ENCODE measurements at regions not wholly inside any gene's neighbourhood (a gene's known extent, or its start where the extent isn't known, plus 50 kb on each side); places are given as distances from the start of the nearest gene placed in this dataset.

DNA sequence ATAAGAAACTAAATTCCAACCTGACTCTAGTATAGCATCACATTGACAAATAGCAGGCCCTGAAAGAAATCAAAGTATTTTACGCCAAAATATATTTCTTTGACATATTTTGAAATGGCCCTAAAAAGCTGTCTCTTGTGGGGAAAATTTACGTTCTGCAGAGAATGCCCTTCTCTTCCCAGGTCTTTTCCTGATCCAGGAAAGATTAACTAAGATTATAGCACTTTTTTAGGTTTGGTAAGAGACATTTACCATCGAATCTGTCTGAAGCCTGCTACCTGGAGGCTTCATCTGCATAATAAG lies 121.1 kb downstream of the ATXN3L start:
- Histone ChIP-seq H2AFZ (ENCODE audit: low read length) (no peak overlapping the region), H3K4me3 (ENCODE audit: insufficient read depth, low read length) (no peak overlapping the region), H3K27me3 (ENCODE audit: insufficient read depth, low read length) (no peaks in the 10 kb centered on the region), H3K27ac (ENCODE audit: low read depth, low read length) (no peak overlapping the region), H4K20me1 (ENCODE audit: insufficient read depth, low read length) (no peaks in the 10 kb centered on the region), H3K4me2 (ENCODE audit: insufficient read depth, low read length) (no peak overlapping the region), H3K4me1 (ENCODE audit: insufficient read depth, low read length) (no peaks in the 10 kb centered on the region), H3K79me2 (ENCODE audit: insufficient read depth, low read length) (no peaks in the 10 kb centered on the region), H3K9me3 (ENCODE audit: low read depth, low read length) (no peaks in the 10 kb centered on the region), H3K36me3 (ENCODE audit: insufficient read depth, low read length) (no peaks in the 10 kb centered on the region)
- DNase-seq (ENCODE audit: insufficient read length, low spot score, missing footprints) = no peak
- TF ChIP-seq, protein P1, sequence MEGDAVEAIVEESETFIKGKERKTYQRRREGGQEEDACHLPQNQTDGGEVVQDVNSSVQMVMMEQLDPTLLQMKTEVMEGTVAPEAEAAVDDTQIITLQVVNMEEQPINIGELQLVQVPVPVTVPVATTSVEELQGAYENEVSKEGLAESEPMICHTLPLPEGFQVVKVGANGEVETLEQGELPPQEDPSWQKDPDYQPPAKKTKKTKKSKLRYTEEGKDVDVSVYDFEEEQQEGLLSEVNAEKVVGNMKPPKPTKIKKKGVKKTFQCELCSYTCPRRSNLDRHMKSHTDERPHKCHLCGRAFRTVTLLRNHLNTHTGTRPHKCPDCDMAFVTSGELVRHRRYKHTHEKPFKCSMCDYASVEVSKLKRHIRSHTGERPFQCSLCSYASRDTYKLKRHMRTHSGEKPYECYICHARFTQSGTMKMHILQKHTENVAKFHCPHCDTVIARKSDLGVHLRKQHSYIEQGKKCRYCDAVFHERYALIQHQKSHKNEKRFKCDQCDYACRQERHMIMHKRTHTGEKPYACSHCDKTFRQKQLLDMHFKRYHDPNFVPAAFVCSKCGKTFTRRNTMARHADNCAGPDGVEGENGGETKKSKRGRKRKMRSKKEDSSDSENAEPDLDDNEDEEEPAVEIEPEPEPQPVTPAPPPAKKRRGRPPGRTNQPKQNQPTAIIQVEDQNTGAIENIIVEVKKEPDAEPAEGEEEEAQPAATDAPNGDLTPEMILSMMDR (IDR thresholded peaks at IDR 0.05; ENCODE audit: extremely low read depth, low read depth, low read length) = no peak

DNA sequence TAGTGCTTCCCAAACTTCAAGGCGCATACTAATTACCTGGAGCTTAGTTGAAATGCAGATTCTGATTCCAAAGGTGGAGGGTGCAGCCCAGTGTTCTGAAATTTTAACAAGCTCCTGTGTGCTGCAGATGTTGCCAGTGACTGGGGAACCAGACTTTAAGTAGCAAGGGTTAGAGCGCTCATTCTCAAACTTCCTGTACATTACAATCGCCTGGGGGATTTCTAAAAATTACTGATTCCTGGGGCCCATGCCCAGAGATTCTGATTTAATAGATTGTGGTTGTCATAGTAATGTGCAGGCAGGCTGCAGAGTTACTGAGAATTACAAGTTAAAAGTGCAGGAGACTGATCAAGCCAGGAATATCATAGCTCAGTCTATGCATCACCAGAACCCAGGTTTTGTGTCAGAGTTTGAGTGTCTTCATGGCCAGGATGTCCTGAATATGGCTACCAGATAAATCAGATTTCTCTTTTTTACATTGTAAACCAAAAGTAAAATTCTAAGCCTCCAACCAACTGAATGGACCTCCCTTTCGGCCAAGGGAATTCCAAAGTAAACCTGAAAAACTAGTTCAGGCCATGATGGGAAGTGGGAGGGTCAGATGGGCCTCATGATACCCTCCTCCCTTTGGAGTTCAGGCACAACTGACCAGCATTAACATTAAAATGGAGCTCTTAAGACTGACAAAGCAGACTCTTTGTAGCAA lies 121.6 kb downstream of the ATXN3L start:
- H3K4me2 ChIP-seq (ENCODE audit: insufficient read depth, low read length) = no peak overlapping the region
- H3K79me2 ChIP-seq (ENCODE audit: insufficient read depth, low read length) = no peaks in the 10 kb centered on the region
- H2AFZ ChIP-seq (ENCODE audit: low read length) = no peak overlapping the region
- no peaks in the 10 kb centered on the region for H3K9me3 ChIP-seq (ENCODE audit: low read depth, low read length)
- no peak overlapping the region for H3K27ac ChIP-seq (ENCODE audit: low read depth, low read length)
- no peaks in the 10 kb centered on the region for H3K27me3 ChIP-seq (ENCODE audit: insufficient read depth, low read length)
- no peaks in the 10 kb centered on the region for H4K20me1 ChIP-seq (ENCODE audit: insufficient read depth, low read length)
- DNase-seq (ENCODE audit: insufficient read length, low spot score, missing footprints) = no peak
- no peaks in the 10 kb centered on the region for H3K4me1 ChIP-seq (ENCODE audit: insufficient read depth, low read length)
- TF ChIP-seq, protein P1 (IDR thresholded peaks at IDR 0.05; ENCODE audit: extremely low read depth, low read depth, low read length) = no peak
- H3K4me3 ChIP-seq (ENCODE audit: insufficient read depth, low read length) = no peak overlapping the region
- no peaks in the 10 kb centered on the region for H3K36me3 ChIP-seq (ENCODE audit: insufficient read depth, low read length)

DNA sequence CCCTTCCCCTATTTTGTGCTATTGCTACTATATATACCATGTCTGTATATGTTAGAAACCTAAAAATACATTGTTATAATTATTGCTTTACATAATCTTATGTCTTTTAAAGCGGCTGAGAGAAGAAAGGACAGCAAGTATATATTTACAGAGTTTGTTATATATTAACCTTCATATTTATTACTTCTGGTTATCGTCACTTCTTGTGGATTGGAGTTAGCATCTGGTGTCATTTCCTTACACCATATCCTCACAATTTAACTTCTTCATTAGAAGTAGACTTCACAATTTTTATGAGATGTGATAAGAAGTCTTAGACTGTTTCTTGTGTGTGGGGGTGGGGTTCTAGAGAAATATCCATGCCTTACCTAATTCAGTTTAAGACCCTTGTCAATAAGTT lies 123.1 kb downstream of the ATXN3L start:
- H2AFZ ChIP-seq (ENCODE audit: low read length) = no peak overlapping the region
- no peaks in the 10 kb centered on the region for H3K4me1 ChIP-seq (ENCODE audit: insufficient read depth, low read length)
- no peaks in the 10 kb centered on the region for H4K20me1 ChIP-seq (ENCODE audit: insufficient read depth, low read length)
- no peak overlapping the region for H3K4me3 ChIP-seq (ENCODE audit: insufficient read depth, low read length)
- no peaks in the 10 kb centered on the region for H3K36me3 ChIP-seq (ENCODE audit: insufficient read depth, low read length)
- no peaks in the 10 kb centered on the region for H3K79me2 ChIP-seq (ENCODE audit: insufficient read depth, low read length)
- no peaks in the 10 kb centered on the region for H3K27me3 ChIP-seq (ENCODE audit: insufficient read depth, low read length)
- no peak overlapping the region for H3K27ac ChIP-seq (ENCODE audit: low read depth, low read length)
- DNase-seq (ENCODE audit: insufficient read length, low spot score, missing footprints) = no peak
- H3K9me3 ChIP-seq (ENCODE audit: low read depth, low read length) = no peaks in the 10 kb centered on the region
- H3K4me2 ChIP-seq (ENCODE audit: insufficient read depth, low read length) = no peak overlapping the region
- TF ChIP-seq, protein P1 (IDR thresholded peaks at IDR 0.05; ENCODE audit: extremely low read depth, low read depth, low read length) = no peak

- no peaks in the 10 kb centered on the region for H3K9me3 ChIP-seq (ENCODE audit: low read depth, low read length)
- no peaks in the 10 kb centered on the region for H4K20me1 ChIP-seq (ENCODE audit: insufficient read depth, low read length)
- TF ChIP-seq, protein P1 (IDR thresholded peaks at IDR 0.05; ENCODE audit: extremely low read depth, low read depth, low read length) = no peak
- no peak overlapping the region for H2AFZ ChIP-seq (ENCODE audit: low read length)
- no peaks in the 10 kb centered on the region for H3K4me1 ChIP-seq (ENCODE audit: insufficient read depth, low read length)
- DNase-seq (ENCODE audit: insufficient read length, low spot score, missing footprints) = no peak
- H3K36me3 ChIP-seq (ENCODE audit: insufficient read depth, low read length) = no peaks in the 10 kb centered on the region
- no peak overlapping the region for H3K4me3 ChIP-seq (ENCODE audit: insufficient read depth, low read length)
- H3K27me3 ChIP-seq (ENCODE audit: insufficient read depth, low read length) = no peaks in the 10 kb centered on the region
- H3K79me2 ChIP-seq (ENCODE audit: insufficient read depth, low read length) = no peaks in the 10 kb centered on the region
- H3K4me2 ChIP-seq (ENCODE audit: insufficient read depth, low read length) = no peak overlapping the region
- H3K27ac ChIP-seq (ENCODE audit: low read depth, low read length) = no peak overlapping the region
Measured at GRCh38 chrX:13195340-13195739, 124.5 kb downstream of the ATXN3L start.
